IgD-negative memory B cell (primary cell): ENCODE measurements at regions not wholly inside any gene's neighbourhood (a gene's known extent, or its start where the extent isn't known, plus 50 kb on each side); places are given as distances from the start of the nearest gene placed in this dataset.

ENCODE experiments used
- H3K27ac Mint-ChIP-seq, 3 donors: one replicate each; pipeline ENCODE4 v1.8.0; 2020 to 2022; ENCODE audit warnings: mild to moderate bottlenecking in 3 of 3, mixed read lengths in 3 of 3, moderate library complexity in 1 of 3
- H3K27me3 Mint-ChIP-seq: one replicate; pipeline ENCODE4 v1.8.0; 2021; ENCODE audit warnings: mixed read lengths
- H3K36me3 Mint-ChIP-seq: one replicate; pipeline ENCODE4 v1.8.0; 2020; ENCODE audit warnings: mild to moderate bottlenecking, mixed read lengths
- H3K4me1 Mint-ChIP-seq, 3 donors: one replicate each; pipeline ENCODE4 v1.8.0; 2020 to 2022; ENCODE audit warnings: mixed read lengths in 3 of 3, mild to moderate bottlenecking in 1 of 3
- H3K4me3 Mint-ChIP-seq, 4 donors: one replicate each; pipeline ENCODE4 v1.8.0; 2020 to 2022; ENCODE audit warnings: mild to moderate bottlenecking in 4 of 4, mixed read lengths in 4 of 4, moderate library complexity in 3 of 4
- H3K9me3 Mint-ChIP-seq, 3 donors: one replicate each; pipeline ENCODE4 v1.8.0; 2020 to 2021; ENCODE audit warnings: mixed read lengths in 3 of 3, mild to moderate bottlenecking in 1 of 3

DNA sequence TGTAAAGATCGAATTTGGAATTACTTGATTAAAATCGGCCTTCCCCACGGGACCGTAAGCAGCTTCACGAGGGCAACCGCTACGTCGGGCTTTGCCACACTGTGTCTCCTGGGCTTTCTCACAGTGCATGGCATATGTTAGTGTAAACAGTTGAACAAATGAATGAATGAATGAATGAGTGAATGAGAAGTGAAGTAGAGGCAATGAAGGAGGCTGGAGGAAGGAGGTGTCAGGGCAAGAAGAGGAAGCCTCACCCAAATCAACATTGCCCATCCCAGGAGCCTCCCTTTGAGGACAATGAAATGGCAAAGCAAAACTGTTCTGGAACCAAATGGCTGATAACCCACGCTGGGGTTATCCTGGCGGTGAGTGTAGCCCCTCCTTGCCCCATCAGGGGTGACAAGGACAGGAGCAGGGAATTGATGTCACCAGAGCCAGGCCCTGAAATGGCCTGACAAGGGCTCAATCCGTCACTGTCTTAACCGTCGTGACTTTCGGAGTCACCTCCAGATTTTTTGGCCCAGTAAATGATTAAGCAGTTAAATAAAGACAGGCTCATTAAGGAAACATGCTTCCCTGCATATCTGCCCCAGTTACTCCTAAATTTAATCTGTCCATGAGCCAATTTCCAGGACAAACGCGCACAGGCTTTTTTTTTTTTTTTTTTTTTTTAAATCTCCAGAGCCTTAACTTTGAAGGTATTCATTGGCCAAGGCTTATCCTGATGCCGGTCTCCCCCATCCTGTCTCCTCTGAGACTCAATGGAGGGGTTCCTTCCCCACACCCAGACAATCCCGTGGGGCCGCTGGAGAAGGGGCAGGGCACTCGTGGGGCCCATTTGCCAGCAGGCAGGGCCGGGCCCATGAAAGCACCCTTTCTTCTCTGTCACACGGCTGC, 88.4 kb upstream of the BOD1 start:
- Mint-ChIP-seq H3K4me3 (peak overlapping the region in 1 of 4 donors; percentile 43), H3K9me3 (peaks cover 0 to 2% (median 0%) of the 10 kb centered on the region in 3 donors), H3K27me3 (no peaks in the 10 kb centered on the region), H3K36me3 (peaks cover 2% of the 10 kb centered on the region), H3K4me1 (peaks cover 16 to 39% (median 20%) of the 10 kb centered on the region in 3 donors), H3K27ac (no peak overlapping the region)

DNA sequence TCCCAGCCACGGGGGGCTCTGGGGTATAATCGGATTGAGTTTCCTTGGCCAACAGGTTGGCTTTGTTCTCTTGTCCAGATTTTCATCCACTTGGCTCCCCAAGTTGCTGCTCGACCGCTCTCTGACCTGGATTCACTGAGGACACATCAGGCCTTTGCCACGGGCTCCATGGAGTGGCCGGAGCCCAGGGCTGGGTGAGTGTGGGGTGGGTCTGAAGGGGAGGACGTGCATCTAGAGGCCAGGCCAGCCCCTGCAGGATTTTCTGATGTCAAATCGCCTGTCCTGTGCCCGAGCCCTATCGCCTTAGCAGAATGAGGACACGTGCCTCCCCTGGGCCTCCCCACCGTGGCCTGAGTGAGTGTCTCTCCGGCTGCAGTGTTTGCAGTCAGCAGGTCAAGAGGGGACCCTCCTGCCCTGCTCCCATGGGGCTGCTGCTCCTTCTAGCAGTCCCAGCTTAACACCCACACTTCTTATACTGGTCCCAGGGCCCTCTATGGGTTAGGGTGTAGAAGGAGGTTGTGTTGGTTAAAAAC, 89.1 kb upstream of the BOD1 start:
- H3K9me3 Mint-ChIP-seq, result peaks cover 0 to 2% (median 0%) of the 10 kb centered on the region in 3 donors
- H3K36me3 Mint-ChIP-seq, result peaks cover 2% of the 10 kb centered on the region
- no peaks in the 10 kb centered on the region for H3K27me3 Mint-ChIP-seq
- H3K4me3 Mint-ChIP-seq, result no peak overlapping the region
- peaks cover 12 to 39% (median 20%) of the 10 kb centered on the region in 3 donors for H3K4me1 Mint-ChIP-seq
- no peak overlapping the region for H3K27ac Mint-ChIP-seq

DNA sequence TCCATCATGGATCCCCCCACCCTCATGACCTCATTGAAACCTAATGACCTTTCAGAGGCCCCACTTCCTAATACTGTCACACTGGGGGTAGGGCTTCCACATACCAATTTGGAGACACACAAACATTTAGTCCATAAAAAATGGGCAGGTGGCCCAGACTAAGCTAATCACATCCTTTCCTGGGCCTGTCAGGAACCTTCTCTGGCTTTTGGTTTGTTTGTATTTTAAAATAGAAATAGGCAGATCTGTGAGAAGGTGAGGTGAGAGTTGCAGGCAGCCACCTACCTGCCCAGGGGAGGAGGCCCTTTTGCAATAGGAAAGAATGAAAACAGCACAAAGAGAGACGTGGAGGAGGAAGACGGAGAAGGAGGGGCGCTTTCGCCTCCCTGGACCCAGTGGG, 90.2 kb upstream of the BOD1 start:
- Mint-ChIP-seq H3K4me3 (peak overlapping the region in 2 of 4 donors; percentile 23 to 85), H3K36me3 (peaks cover 2% of the 10 kb centered on the region), H3K27me3 (no peaks in the 10 kb centered on the region), H3K27ac (peak overlapping the region in 1 of 3 donors; percentile 93), H3K4me1 (peaks cover 14 to 37% (median 21%) of the 10 kb centered on the region in 3 donors), H3K9me3 (peaks cover 0 to 2% (median 0%) of the 10 kb centered on the region in 3 donors)

DNA sequence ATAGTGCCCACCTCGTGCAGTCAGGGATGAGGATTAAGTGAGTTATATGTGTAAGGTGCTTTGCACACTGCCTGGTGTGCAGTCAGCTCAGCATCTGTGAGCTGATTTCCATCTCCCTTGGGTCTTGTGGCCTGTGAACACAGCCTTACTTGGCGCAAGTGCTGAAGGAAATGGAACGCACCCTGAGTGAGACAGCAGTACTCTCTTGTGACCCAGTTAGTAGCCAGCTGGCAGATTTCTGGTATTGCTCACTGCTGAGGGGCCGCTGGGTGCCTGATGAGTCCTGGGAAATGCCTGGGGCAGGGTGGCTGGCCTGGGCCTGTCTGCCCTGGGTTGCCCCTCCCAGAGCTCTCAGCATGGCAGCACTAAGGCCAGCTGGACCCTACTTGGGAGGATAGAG, 90.9 kb upstream of the BOD1 start:
- Mint-ChIP-seq H3K4me3 (peak overlapping the region in 2 of 4 donors; percentile 66 to 85), H3K27me3 (no peaks in the 10 kb centered on the region), H3K27ac (peak overlapping the region in 1 of 3 donors; percentile 93), H3K9me3 (peaks cover 0 to 2% (median 0%) of the 10 kb centered on the region in 3 donors), H3K4me1 (peaks cover 16 to 39% (median 24%) of the 10 kb centered on the region in 3 donors), H3K36me3 (peaks cover 2% of the 10 kb centered on the region)

GRCh38 chr5:173709145-173709544, 92.7 kb upstream of the BOD1 start:
- Mint-ChIP-seq H3K27ac (no peak overlapping the region), H3K36me3 (no peaks in the 10 kb centered on the region), H3K27me3 (no peaks in the 10 kb centered on the region), H3K4me1 (peaks cover 22 to 44% (median 39%) of the 10 kb centered on the region in 3 donors), H3K4me3 (peak overlapping the region in 1 of 4 donors; percentile 85), H3K9me3 (no peaks in the 10 kb centered on the region)

GRCh38 chr5:173709761-173710160, 93.3 kb upstream of the BOD1 start:
- no peaks in the 10 kb centered on the region for H3K27me3 Mint-ChIP-seq
- no peaks in the 10 kb centered on the region for H3K36me3 Mint-ChIP-seq
- no peaks in the 10 kb centered on the region for H3K9me3 Mint-ChIP-seq
- H3K27ac Mint-ChIP-seq, result no peak overlapping the region
- H3K4me1 Mint-ChIP-seq, result peaks cover 27 to 47% (median 44%) of the 10 kb centered on the region in 3 donors
- no peak overlapping the region for H3K4me3 Mint-ChIP-seq

- Mint-ChIP-seq H3K4me1 (peaks cover 31 to 47% (median 47%) of the 10 kb centered on the region in 3 donors), H3K27ac (no peak overlapping the region), H3K4me3 (no peak overlapping the region), H3K27me3 (no peaks in the 10 kb centered on the region), H3K36me3 (no peaks in the 10 kb centered on the region), H3K9me3 (no peaks in the 10 kb centered on the region)
Observed at GRCh38 chr5:173710528-173710927, 94.1 kb upstream of the BOD1 start.

DNA sequence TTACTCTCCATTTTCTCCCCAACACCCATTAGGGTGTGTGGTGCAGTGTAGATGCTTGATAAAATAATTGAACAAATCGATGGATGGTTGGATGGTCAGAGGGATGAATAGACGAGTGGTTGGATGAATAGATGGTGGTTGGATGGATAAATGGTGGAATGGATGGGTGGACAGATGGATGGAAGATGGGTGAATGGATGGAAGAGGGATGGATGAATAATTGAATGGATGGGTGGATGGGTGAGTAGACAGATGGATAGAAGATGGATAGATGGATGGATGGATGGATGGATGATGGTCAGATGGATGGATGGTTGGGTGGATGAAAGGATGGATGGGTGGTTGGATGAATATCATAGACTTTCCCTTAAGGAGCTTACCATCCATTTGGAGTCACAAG, 95.0 kb upstream of the BOD1 start:
- no peak overlapping the region for H3K27ac Mint-ChIP-seq
- H3K36me3 Mint-ChIP-seq, result no peaks in the 10 kb centered on the region
- H3K4me3 Mint-ChIP-seq, result no peak overlapping the region
- H3K9me3 Mint-ChIP-seq, result no peaks in the 10 kb centered on the region
- H3K27me3 Mint-ChIP-seq, result peaks cover 2% of the 10 kb centered on the region
- peaks cover 31 to 48% (median 46%) of the 10 kb centered on the region in 3 donors for H3K4me1 Mint-ChIP-seq

DNA sequence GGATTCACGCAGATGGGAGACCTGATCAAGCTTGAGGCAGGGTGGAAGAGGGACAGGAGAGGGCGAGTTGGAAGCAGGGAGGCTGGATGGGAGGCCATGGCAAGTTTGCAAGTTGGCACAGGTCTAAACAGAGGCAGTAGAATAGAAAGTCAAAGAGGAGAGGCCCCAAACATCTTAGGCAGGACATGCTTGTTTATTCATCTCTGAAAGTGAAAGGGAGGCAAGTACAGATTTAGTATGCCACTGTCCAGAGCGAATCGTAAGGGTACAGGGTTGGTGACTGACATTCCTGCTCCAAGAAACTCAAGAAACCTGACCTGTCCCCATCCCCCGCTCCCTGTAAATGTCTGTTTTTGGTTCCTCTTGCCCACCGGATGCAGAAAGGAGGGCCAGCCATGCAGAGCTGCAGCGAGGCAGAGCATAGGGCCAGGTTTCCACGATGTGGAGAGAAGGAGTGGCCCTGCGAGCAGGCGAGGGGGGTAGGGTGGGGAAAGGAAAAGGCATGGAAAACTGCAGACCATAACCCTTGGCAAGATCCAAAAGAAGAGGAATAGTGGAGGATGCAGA, 96.2 kb upstream of the BOD1 start:
- H3K4me1 Mint-ChIP-seq, result peaks cover 25 to 38% (median 34%) of the 10 kb centered on the region in 3 donors
- no peaks in the 10 kb centered on the region for H3K36me3 Mint-ChIP-seq
- H3K27me3 Mint-ChIP-seq, result peaks cover 2% of the 10 kb centered on the region
- H3K27ac Mint-ChIP-seq, result no peak overlapping the region
- no peaks in the 10 kb centered on the region for H3K9me3 Mint-ChIP-seq
- peak overlapping the region; percentile 48 to 81 (median 52) for H3K4me3 Mint-ChIP-seq

DNA sequence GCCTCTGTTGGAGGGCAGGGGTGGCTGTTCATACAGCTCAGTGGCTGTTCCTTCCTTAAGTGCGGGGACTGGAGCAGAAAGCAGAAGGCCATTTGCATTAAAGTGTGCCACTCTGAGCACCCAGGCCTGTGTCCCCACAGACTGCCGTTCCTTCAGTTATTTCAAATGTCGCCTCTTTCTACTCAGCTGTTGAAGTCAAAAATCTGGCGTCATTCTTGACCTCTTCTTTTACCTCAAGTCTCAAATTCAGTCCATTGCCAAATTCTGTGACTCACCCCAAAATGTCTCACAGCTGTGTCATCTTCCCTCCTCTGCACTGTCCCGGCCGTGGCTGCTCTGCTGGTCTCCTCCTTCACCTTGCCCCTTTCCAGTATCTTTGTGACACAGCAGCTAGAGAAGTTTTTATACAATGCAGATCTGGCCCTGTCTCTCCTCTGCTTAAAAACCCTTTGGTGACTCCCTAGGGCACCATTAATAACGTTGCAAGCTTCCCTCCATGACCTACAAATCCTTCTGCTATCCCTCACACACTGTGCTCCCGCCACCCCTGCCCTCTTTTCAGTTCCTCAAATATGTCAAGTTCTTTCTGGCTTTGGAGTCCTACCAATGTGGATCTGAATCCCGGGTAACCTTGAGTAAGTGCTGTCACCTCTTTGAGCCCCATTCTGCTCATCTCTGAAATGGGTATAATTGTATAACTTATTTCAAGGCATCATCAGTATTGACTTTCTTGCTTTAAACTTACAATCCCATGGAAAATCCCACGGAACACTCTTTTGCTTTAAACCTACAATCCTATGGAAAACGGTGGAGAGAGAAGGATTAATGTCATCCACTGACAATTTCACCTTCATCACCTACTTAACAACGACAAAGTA, 98.3 kb upstream of the BOD1 start:
- H3K27ac Mint-ChIP-seq, result no peak overlapping the region

DNA sequence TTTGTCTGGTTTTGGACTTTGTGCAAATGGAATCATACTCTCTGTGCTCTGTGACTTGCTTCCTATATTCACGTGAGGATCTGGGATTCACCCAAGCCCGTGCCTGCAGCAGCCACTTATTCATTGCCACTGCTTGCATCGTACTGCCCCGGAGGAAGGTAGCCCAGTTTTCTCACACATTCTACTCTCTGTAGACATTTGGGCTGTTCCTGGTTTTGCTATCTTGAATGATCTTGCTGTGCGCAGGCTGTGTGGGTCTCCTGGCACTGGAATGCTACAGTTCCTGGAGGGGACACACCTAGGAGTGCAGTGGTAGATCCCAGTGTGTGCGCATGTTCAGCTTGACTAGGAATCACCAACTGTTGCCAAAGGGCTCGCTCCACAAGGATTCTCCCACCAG, 99.2 kb upstream of the BOD1 start:
- Mint-ChIP-seq H3K4me1 (peaks cover 23 to 28% (median 24%) of the 10 kb centered on the region in 3 donors), H3K27me3 (peaks cover 2% of the 10 kb centered on the region), H3K27ac (no peak overlapping the region), H3K4me3 (peak overlapping the region in 1 of 4 donors; percentile 6), H3K9me3 (no peaks in the 10 kb centered on the region), H3K36me3 (peaks cover 3% of the 10 kb centered on the region)

More for the DNA sequence above, 98.3 kb upstream of the BOD1 start:
- peak overlapping the region in 2 of 4 donors; percentile 67 to 77 for H3K4me3 Mint-ChIP-seq
- peaks cover 21 to 28% (median 24%) of the 10 kb centered on the region in 3 donors for H3K4me1 Mint-ChIP-seq
- peaks cover 3% of the 10 kb centered on the region for H3K36me3 Mint-ChIP-seq
- no peaks in the 10 kb centered on the region for H3K9me3 Mint-ChIP-seq
- peaks cover 2% of the 10 kb centered on the region for H3K27me3 Mint-ChIP-seq

- Mint-ChIP-seq H3K4me1 (peaks cover 23 to 29% (median 24%) of the 10 kb centered on the region in 3 donors), H3K9me3 (no peaks in the 10 kb centered on the region), H3K27me3 (peaks cover 4% of the 10 kb centered on the region), H3K4me3 (no peak overlapping the region), H3K27ac (no peak overlapping the region), H3K36me3 (peaks cover 4% of the 10 kb centered on the region)
Observed at GRCh38 chr5:173716058-173716682, 99.7 kb upstream of the BOD1 start.

- Mint-ChIP-seq H3K4me1 (peaks cover 13 to 21% (median 16%) of the 10 kb centered on the region in 3 donors), H3K4me3 (no peak overlapping the region), H3K9me3 (no peaks in the 10 kb centered on the region), H3K27me3 (peaks cover 12% of the 10 kb centered on the region), H3K27ac (no peak overlapping the region), H3K36me3 (peaks cover 6% of the 10 kb centered on the region)
Observed at GRCh38 chr5:173717959-173718358, 101.5 kb upstream of the BOD1 start.

- Mint-ChIP-seq H3K9me3 (no peaks in the 10 kb centered on the region), H3K27ac (no peak overlapping the region), H3K36me3 (peaks cover 6% of the 10 kb centered on the region), H3K27me3 (peaks cover 12% of the 10 kb centered on the region), H3K4me3 (no peak overlapping the region), H3K4me1 (peaks cover 10 to 17% (median 16%) of the 10 kb centered on the region in 3 donors)
Observed at GRCh38 chr5:173718469-173718868, 102.0 kb upstream of the BOD1 start.
